GM10266 (cell line): ENCODE measurements at regions not wholly inside any gene's neighbourhood (a gene's known extent, or its start where the extent isn't known, plus 50 kb on each side); places are given as distances from the start of the nearest gene placed in this dataset.

Experiments
- DNase-seq: peaks from one replicate; pipeline ENCODE4 v3.0.0; 2012; ENCODE audit errors: extremely low spot score
- CTCF ChIP-seq: IDR thresholded peaks from 2 replicates; pipeline ENCODE4 v1.5.1; 2012; ENCODE audit warnings: mild to moderate bottlenecking, low read depth; ENCODE audit not compliant: control insufficient read depth, insufficient read depth; ENCODE audit errors: missing control alignments

GRCh38 chr5:56514245-56514644, 281.1 kb upstream of the ANKRD55 start:
- no peak for DNase-seq
- no peak for TF ChIP-seq CTCF

GRCh38 chr5:56513141-56513540, 280.0 kb upstream of the ANKRD55 start:
- TF ChIP-seq CTCF: no peak
- DNase-seq: no peak

GRCh38 chr5:56512313-56512996, 279.3 kb upstream of the ANKRD55 start:
- DNase-seq: no peak

GRCh38 chr5:56511326-56511841, 278.3 kb upstream of the ANKRD55 start:
- DNase-seq: no peak
- TF ChIP-seq CTCF: no peak

More at GRCh38 chr5:56512313-56512996, 279.3 kb upstream of the ANKRD55 start:
- no peak for TF ChIP-seq CTCF

- no peak for TF ChIP-seq CTCF
- no peak for DNase-seq
Measured at GRCh38 chr5:56508249-56508648, 275.1 kb upstream of the ANKRD55 start.

- no peak for DNase-seq
- no peak for TF ChIP-seq CTCF
Measured at GRCh38 chr5:56507351-56507930, 274.3 kb upstream of the ANKRD55 start.

- no peak for TF ChIP-seq CTCF
- no peak for DNase-seq
Measured at GRCh38 chr5:56506211-56506965, 273.3 kb upstream of the ANKRD55 start.
